ENCODE measurements at regions not wholly inside any gene's neighbourhood (a gene's known extent, or its start where the extent isn't known, plus 50 kb on each side); places are given as distances from the start of the nearest gene placed in this dataset.
"Not testable (repeated sequence)": the region's sequence is repeated elsewhere in the genome, so short reads cannot be mapped to it uniquely, and the experiment has no call there.

DNA sequence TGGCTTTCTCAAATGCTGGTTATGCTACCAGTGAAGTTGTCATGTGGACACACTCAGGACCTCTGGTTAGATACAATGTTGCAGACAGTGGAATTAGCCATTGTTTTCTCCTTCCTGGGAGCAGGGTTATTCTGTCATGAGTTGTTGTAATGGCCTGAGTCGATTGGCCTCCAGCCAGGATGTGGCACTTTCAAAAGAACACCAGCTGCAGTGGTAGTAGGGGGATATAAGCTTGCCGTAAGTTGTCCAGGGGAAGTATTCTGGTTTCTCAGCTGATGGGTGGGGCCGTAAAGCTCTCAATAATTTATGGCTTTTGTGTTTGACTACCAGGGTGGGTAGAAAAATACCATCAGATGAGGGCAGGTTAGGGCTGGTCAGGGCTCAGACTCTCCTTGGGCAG, 697.5 kb upstream of the GNPDA2 start:
- peaks cover 8% of the 10 kb centered on the region for H3K9me3 ChIP-seq
- H3K4me3 ChIP-seq: no peak overlapping the region
- H3K36me3 ChIP-seq: no peaks in the 10 kb centered on the region
- TF ChIP-seq, protein P1, sequence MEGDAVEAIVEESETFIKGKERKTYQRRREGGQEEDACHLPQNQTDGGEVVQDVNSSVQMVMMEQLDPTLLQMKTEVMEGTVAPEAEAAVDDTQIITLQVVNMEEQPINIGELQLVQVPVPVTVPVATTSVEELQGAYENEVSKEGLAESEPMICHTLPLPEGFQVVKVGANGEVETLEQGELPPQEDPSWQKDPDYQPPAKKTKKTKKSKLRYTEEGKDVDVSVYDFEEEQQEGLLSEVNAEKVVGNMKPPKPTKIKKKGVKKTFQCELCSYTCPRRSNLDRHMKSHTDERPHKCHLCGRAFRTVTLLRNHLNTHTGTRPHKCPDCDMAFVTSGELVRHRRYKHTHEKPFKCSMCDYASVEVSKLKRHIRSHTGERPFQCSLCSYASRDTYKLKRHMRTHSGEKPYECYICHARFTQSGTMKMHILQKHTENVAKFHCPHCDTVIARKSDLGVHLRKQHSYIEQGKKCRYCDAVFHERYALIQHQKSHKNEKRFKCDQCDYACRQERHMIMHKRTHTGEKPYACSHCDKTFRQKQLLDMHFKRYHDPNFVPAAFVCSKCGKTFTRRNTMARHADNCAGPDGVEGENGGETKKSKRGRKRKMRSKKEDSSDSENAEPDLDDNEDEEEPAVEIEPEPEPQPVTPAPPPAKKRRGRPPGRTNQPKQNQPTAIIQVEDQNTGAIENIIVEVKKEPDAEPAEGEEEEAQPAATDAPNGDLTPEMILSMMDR (IDR thresholded peaks at IDR 0.05): no peak
- ATAC-seq (no peak), DNase-seq (no peak)
- intact Hi-C loops (cut with DNase I): no loop called here
- no peak overlapping the region for H3K27ac ChIP-seq
- no peaks in the 10 kb centered on the region for H3K27me3 ChIP-seq
- no peaks in the 10 kb centered on the region for H3K4me1 ChIP-seq

DNA sequence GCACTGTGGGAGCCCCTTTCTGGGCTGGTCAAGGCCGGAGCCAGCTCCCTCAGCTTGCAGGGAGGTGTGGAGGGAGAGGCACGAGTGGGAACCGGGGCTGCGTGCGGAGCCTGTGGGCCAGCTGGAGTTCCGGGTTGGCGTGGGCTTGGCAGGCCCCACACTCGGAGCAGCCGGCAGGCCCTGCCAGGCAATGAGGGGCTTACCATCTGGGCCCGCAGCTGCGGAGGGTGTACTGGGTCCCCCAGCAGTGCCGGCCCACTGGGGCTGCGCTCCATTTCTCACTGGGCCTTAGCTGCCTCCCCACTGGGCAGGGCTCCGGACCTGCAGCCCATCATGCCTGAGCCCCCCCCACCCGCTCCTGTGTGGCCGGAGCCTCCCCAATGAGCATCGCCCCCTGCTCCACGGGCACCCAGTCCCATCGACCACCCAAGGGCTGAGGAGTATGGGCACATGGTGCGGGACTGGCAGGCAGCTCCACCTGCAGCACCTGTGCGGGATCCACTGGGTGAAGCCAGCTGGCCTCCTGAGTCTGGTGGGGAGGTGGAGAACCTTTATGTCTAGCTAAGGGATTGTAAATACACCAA, 693.8 kb upstream of the GNPDA2 start:
- H3K4me3 ChIP-seq; ATAC-seq; H3K4me1 ChIP-seq; H3K9me3 ChIP-seq; intact Hi-C loops (cut with DNase I); H3K36me3 ChIP-seq; H3K27ac ChIP-seq; H3K27me3 ChIP-seq: not testable (repeated sequence)
- peak; percentile 57 for DNase-seq

DNA sequence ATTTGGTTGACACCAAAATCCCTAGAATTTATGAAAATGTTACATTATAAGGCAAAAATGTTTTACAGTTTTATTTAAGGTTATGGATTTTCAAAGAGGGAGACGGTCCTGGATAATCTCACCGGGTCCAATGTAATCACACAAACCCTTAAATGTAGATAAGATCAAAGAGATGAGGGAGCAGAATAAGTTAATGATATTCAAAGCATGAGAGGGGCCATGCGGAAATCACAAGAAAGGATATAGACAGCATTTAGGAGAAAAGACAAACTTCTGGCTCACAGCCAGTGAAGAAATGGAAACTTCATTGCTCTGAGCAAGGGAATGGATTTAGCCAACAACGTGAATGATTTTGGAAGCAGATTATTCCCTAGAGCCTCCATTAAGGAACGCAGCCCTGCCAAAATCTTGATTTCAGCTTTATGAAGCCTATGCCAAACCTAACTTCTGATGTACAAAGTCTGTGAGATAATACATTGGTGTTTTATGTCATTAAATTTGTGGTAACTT, 684.4 kb upstream of the GNPDA2 start:
- Histone ChIP-seq H3K27ac (no peak overlapping the region), H3K4me1 (no peaks in the 10 kb centered on the region), H3K27me3 (no peaks in the 10 kb centered on the region), H3K4me3 (no peak overlapping the region), H3K36me3 (no peaks in the 10 kb centered on the region), H3K9me3 (no peaks in the 10 kb centered on the region)
- DNase-seq (no peak), ATAC-seq (no peak)
- TF ChIP-seq, protein P1 (IDR thresholded peaks at IDR 0.05): no peak
- intact Hi-C loops (cut with DNase I): no loop called here

DNA sequence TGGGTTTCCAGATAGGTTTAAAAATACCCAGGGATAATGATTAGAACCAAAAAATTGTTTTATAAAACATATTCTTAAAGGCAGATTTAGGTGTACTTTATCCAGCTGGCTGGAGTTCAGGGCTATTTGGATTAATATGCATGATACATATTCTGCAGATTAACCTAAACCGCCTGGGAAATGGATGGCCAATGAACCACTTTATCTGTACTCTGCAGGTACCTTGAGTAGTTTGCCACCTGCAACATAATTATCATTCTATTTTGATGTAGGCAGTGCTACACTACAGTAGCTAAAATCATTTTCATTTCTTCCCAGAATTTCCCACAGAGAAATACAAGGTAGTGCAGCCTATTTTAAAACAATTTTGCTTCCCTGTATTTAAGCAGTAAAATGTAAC, 683.2 kb upstream of the GNPDA2 start:
- Histone ChIP-seq H3K36me3 (no peaks in the 10 kb centered on the region), H3K4me1 (no peaks in the 10 kb centered on the region), H3K4me3 (no peak overlapping the region), H3K27ac (no peak overlapping the region), H3K27me3 (no peaks in the 10 kb centered on the region), H3K9me3 (no peaks in the 10 kb centered on the region)
- DNase-seq (no peak), ATAC-seq (no peak)
- TF ChIP-seq, protein P1 (IDR thresholded peaks at IDR 0.05): no peak
- intact Hi-C loops (cut with DNase I): no loop called here

DNA sequence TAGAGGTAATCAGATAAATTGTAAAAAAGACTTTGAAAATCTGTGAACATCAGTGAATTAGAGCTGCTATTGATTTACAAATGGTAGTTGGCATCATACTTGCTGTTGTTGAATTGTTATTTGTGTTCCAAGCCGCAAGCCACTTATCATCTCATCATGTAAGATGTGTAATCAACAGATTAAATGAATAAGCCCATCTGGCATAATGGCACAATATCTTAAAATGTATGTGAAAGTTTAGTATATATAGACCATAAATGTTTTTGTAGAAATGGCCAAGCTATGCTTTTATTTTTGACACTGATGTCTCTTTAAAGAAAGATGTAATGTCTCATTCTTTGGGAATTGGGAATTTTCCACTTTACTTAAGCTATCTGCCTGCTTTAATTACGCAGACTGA, 682.6 kb upstream of the GNPDA2 start:
- H3K4me3 ChIP-seq: no peak overlapping the region
- intact Hi-C loops (cut with DNase I): no loop called here
- TF ChIP-seq, protein P1 (IDR thresholded peaks at IDR 0.05): no peak
- H3K36me3 ChIP-seq: no peaks in the 10 kb centered on the region
- DNase-seq (no peak), ATAC-seq (no peak)
- no peaks in the 10 kb centered on the region for H3K27me3 ChIP-seq
- no peak overlapping the region for H3K27ac ChIP-seq
- H3K4me1 ChIP-seq: no peaks in the 10 kb centered on the region
- H3K9me3 ChIP-seq: no peaks in the 10 kb centered on the region

DNA sequence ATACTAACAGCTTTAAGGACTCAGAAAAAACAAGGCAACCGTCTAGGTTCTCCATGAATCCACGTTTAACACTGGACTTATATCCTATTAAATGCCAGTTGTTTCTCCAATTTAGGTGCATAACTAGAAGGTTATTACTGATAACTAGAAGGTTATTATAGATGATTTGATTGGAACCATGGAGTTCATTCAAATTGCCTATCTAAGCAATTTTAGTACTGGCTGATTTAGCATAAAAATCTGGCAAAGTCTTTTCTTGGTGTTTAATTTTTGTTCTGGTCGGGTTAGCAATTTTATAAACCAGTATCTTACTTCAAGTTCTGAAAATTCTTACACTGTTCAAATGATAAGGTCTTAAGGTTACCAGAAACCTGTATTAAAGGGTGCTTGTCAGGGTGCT, 672.8 kb upstream of the GNPDA2 start:
- Histone ChIP-seq H3K36me3 (no peaks in the 10 kb centered on the region), H3K4me1 (no peaks in the 10 kb centered on the region), H3K9me3 (no peaks in the 10 kb centered on the region), H3K27ac (no peak overlapping the region), H3K27me3 (no peaks in the 10 kb centered on the region), H3K4me3 (no peak overlapping the region)
- intact Hi-C loops (cut with DNase I): no loop called here
- ATAC-seq (no peak), DNase-seq (no peak)
- TF ChIP-seq, protein P1 (IDR thresholded peaks at IDR 0.05): no peak

All from upper lobe of right lung (tissue), 1 donor.